Cardiac muscle cell (in vitro differentiated cells and primary cell): ENCODE measurements at regions not wholly inside any gene's neighbourhood (a gene's known extent, or its start where the extent isn't known, plus 50 kb on each side); places are given as distances from the start of the nearest gene placed in this dataset.
"Not testable (repeated sequence)": the region's sequence is repeated elsewhere in the genome, so short reads cannot be mapped to it uniquely, and the experiment has no call there.

Source experiments
- DNase-seq, 2 donors: peaks; one replicate each; pipeline versions ENCODE4 v3.0.0 to v3.0.0-alpha.2; 2010 to 2017; ENCODE audit warnings: low read depth in 1 of 2, low spot score in 1 of 2
- H3K27ac ChIP-seq: fragments of 200-600 bp; sonication (generic); 2 replicates; pipeline ENCODE4 v1.5.1; 2016
- H3K27me3 ChIP-seq: fragments of 200-600 bp; sonication (generic); 2 replicates; pipeline ENCODE4 v1.6.0; 2016; ENCODE audit warnings: control low read depth
- H3K36me3 ChIP-seq: fragments of 200-600 bp; sonication (generic); 2 replicates; pipeline ENCODE4 v1.5.1; 2016; ENCODE audit warnings: control low read depth
- H3K4me1 ChIP-seq: fragments of 200-600 bp; sonication (generic); 2 replicates; pipeline ENCODE4 v1.8.1; 2017; ENCODE audit warnings: low read depth, mild to moderate bottlenecking, mixed run types
- H3K4me3 ChIP-seq: fragments of 200-600 bp; sonication (generic); 2 replicates; pipeline ENCODE4 v1.5.1; 2016; ENCODE audit warnings: mild to moderate bottlenecking
- H3K9me3 ChIP-seq: fragments of 200-600 bp; sonication (generic); 2 replicates; pipeline ENCODE4 v1.5.1; 2017; ENCODE audit warnings: low read depth, mild to moderate bottlenecking, control low read depth
- TF ChIP-seq, protein P1 (sequence below): IDR thresholded peaks from 2 replicates; pipeline ENCODE4 v1.5.1; 2012; ENCODE audit warnings: low read depth, mild to moderate bottlenecking, low read length

DNA sequence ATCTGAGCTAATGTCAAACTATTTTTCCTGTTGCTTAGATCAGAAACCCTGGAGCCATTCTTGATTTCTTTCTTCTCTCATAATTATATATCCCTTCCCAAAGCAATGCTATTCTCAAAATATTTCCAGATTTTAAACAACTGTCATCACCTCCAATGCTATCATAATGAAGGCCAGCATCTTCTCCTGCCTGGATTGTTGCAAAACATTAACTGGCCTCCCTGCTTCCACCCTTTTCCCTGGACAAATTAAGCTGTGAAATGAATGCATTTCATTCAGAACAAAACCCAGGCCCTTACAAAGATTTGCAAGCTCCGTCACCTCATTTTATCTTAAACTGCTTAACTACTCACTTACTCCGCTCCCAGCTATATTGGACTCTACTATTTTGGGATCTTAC, 535.3 kb upstream of the HS3ST5 start:
- H3K36me3 ChIP-seq, result no peaks in the 10 kb centered on the region
- H3K4me3 ChIP-seq, result no peak overlapping the region
- no peaks in the 10 kb centered on the region for H3K4me1 ChIP-seq
- TF ChIP-seq, protein P1, sequence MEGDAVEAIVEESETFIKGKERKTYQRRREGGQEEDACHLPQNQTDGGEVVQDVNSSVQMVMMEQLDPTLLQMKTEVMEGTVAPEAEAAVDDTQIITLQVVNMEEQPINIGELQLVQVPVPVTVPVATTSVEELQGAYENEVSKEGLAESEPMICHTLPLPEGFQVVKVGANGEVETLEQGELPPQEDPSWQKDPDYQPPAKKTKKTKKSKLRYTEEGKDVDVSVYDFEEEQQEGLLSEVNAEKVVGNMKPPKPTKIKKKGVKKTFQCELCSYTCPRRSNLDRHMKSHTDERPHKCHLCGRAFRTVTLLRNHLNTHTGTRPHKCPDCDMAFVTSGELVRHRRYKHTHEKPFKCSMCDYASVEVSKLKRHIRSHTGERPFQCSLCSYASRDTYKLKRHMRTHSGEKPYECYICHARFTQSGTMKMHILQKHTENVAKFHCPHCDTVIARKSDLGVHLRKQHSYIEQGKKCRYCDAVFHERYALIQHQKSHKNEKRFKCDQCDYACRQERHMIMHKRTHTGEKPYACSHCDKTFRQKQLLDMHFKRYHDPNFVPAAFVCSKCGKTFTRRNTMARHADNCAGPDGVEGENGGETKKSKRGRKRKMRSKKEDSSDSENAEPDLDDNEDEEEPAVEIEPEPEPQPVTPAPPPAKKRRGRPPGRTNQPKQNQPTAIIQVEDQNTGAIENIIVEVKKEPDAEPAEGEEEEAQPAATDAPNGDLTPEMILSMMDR, result no peak
- DNase-seq, result no peak
- no peak overlapping the region for H3K27ac ChIP-seq
- no peaks in the 10 kb centered on the region for H3K9me3 ChIP-seq
- H3K27me3 ChIP-seq, result no peaks in the 10 kb centered on the region

DNA sequence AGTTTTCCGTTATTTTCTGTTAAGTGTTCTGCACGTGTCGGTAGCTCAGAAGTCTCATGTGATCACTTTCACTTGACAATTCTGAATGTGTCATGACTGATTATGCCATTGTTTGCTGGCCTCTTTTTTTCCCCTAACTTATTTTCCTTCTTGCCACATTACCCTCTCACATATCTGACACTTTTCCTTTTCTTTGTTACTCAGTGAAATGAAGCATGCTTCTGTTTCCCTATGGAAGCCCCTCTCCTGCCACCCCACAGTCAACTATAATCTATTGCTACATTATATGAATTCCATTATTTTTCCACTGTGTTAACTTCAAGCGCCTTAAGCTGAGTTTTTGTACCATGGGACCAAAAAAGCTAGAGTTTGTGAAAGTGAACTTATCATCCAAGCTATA, 531.6 kb upstream of the HS3ST5 start:
- H3K9me3 ChIP-seq, result no peaks in the 10 kb centered on the region
- TF ChIP-seq, protein P1, result no peak
- H3K4me1 ChIP-seq, result no peaks in the 10 kb centered on the region
- no peaks in the 10 kb centered on the region for H3K36me3 ChIP-seq
- H3K27ac ChIP-seq, result no peak overlapping the region
- DNase-seq, result no peak
- H3K4me3 ChIP-seq, result no peak overlapping the region
- no peaks in the 10 kb centered on the region for H3K27me3 ChIP-seq

DNA sequence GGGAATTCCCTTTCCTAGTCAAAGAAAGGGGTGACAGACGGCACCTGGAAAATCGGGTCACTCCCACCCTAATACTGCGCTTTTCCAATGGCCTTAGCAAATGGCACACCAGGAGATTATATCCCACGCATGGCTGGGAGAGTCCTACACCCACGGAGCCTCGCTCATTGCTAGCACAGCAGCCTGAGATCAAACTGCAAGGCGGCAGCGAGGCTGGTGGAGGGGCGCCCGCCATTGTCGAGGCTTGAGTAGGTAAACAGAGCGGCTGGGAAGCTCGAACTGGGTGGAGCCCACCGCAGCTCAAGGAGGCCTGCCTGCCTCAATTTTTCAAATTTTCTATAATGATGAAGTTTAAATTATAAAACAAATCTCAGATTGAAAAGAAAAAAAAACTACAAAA, 522.7 kb upstream of the HS3ST5 start:
- not testable (repeated sequence) for H3K27me3 ChIP-seq, H3K4me1 ChIP-seq, H3K4me3 ChIP-seq, H3K36me3 ChIP-seq, H3K27ac ChIP-seq, H3K9me3 ChIP-seq, DNase-seq

DNA sequence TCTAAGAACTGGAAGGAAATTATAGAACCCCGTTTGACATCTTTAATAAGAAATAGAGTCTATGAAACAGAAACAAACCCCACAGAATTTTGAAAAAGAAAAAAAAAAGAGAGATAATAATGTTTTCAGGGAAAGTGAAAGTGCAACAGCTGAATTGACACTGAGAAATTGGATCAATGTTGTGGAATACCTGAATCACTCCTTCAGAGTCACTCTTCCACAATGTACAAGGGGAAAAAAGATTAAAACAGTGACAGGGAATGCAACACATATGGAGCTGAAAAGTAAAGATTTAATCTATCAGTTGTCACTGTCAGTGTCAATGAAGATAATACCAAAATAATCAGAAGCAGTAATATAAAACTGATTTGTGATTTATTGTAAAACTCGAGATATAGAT, 520.8 kb upstream of the HS3ST5 start:
- no peaks in the 10 kb centered on the region for H3K36me3 ChIP-seq
- no peaks in the 10 kb centered on the region for H3K9me3 ChIP-seq
- DNase-seq, result no peak
- TF ChIP-seq, protein P1, result no peak
- no peaks in the 10 kb centered on the region for H3K27me3 ChIP-seq
- H3K27ac ChIP-seq, result no peak overlapping the region
- no peaks in the 10 kb centered on the region for H3K4me1 ChIP-seq
- H3K4me3 ChIP-seq, result no peak overlapping the region

DNA sequence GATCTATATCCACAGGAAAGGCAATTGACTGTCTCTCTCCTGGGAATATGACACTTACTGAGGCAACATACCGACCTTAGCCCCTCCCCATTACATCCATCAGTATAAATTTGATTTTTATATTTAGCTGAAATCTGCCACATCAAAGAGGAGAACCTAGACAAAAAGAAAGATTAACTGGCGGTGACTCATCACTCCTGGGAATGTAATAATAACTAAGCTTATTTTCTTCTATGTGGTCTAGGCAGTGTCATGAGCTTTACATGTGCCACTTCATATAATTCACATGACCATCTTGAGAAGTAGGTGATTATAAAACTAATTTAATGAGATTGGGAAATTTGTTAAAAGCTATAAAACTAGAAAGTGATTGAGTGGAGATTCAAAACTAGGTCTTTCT, 520.0 kb upstream of the HS3ST5 start:
- no peak for DNase-seq
- no peaks in the 10 kb centered on the region for H3K4me1 ChIP-seq
- no peak overlapping the region for H3K27ac ChIP-seq
- no peak overlapping the region for H3K4me3 ChIP-seq
- no peaks in the 10 kb centered on the region for H3K36me3 ChIP-seq
- H3K9me3 ChIP-seq, result no peaks in the 10 kb centered on the region
- TF ChIP-seq, protein P1, result no peak
- no peaks in the 10 kb centered on the region for H3K27me3 ChIP-seq

DNA sequence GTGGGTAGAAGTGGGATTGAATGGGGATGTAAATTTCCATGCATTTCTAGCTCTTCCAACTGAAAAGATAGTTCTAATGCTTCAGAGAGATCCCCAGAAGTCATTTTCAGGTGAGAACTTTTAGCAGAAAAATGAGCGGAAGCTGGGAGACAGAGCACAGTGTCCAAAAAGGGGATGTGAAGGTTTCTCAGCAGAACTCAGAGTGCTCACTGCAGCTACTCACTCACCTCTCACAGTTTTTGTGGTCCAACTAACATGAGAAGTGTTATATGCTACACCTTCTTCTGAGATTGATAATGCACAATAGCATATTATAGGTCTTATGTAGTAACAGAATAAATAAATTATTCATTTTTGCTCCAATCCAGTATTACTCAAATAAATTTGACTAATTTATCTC, 519.2 kb upstream of the HS3ST5 start:
- no peaks in the 10 kb centered on the region for H3K36me3 ChIP-seq
- H3K4me1 ChIP-seq, result no peaks in the 10 kb centered on the region
- TF ChIP-seq, protein P1, result no peak
- no peak for DNase-seq
- no peaks in the 10 kb centered on the region for H3K27me3 ChIP-seq
- H3K9me3 ChIP-seq, result no peaks in the 10 kb centered on the region
- no peak overlapping the region for H3K27ac ChIP-seq
- H3K4me3 ChIP-seq, result no peak overlapping the region
